HG03139 (cell line): ENCODE measurements at regions not wholly inside any gene's neighbourhood (a gene's known extent, or its start where the extent isn't known, plus 50 kb on each side); places are given as distances from the start of the nearest gene placed in this dataset.
"Not testable (repeated sequence)": the region's sequence is repeated elsewhere in the genome, so short reads cannot be mapped to it uniquely, and the experiment has no call there.

Experiments
- ATAC-seq: cut with Tn5 transposase; IDR thresholded peaks from one replicate; pipeline ENCODE4 v1.9.1; 2021; ENCODE audit not compliant: unreplicated experiment

DNA sequence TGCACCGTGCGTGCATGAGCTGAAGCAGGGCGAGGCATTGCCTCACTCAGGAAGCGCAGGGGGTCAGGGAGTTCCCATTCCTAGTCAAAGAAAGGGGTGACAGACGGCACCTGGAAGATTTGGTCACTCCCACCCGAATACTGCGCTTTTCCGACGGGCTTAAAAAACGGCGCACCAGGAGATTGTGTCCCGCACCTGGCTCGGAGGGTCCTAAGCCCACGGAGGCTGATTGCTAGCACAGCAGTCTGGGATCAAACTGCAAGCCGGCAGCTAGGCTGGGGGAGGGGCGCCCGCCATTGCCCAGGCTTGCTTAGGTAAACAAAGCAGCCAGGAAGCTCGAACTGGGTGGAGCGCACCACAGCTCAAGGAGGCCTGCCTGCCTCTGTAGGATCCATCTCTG, 85.6 kb upstream of the TSLP start:
- not testable (repeated sequence) for ATAC-seq

DNA sequence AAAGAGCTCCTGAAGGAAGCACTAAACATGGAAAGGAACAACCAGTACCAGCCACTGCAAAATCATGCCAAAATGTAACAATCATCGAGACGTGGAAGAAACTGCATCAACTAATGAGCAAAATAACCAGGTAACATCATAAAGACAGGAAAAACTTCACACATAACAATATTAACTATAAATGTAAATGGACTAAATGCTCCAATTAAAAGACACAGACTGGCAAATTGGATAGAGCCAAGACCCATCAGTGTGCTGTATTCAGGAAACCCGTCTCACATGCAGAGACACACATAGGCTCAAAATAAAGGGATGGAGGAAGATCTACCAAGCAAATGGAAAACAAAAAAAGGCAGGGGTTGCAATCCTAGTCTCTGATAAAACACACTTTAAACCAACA, 83.9 kb upstream of the TSLP start:
- ATAC-seq: not testable (repeated sequence)

DNA sequence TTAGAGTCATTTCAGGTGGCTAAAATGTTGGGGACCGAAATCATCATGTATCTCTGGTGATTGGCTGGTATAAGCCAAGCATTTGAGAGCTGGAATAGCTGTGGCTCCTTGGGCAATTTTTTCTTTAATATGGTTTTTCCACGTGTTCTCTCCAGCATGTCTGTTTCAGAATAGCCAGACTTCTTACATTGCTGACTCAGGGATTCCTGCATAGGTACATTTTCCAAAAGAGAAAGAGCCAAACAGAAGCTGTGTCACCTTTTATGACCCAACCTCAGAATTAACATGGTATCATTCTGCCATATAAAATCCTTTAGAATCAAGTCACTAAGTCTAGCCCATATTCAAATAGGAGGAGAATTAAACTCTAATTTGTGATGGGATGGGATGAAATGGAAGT, 74.8 kb upstream of the TSLP start:
- no peak for ATAC-seq

DNA sequence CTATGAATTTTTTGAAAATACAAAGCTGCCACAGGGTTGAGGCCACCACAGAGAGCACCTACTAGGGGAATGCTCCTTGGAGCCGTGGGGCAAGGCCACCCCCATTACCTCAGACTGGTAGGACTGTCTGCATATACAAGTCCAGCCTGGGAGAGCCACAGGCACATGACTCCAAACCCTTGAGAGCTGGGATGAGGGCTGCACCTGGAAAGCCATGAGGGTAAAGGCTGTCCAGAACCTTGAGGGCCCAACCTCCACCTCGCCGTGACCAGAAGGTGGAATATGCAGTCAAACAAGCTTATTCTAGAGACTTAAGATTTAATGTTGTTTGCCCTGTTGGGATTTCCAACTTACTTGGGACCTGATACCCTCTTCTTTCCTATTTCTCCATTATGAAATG, 69.5 kb upstream of the TSLP start:
- ATAC-seq: no peak

DNA sequence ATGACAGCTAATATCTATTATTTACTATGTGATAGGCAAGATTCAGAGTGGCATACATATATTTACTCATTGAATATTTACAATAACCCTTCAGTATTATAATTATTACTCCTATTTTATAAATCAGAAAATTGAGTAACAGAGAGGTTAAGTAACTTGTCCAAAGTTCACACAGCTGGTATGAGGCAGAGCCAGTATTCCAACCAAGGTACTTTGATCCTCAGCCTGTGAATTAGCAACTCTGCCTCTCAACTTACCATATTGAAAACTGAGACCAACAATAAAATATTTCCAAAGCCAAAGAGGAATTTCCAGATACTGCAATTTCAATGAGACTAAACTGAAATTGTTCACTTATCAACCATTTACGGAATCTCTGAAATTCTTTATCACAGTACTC, 67.9 kb upstream of the TSLP start:
- no peak for ATAC-seq

DNA sequence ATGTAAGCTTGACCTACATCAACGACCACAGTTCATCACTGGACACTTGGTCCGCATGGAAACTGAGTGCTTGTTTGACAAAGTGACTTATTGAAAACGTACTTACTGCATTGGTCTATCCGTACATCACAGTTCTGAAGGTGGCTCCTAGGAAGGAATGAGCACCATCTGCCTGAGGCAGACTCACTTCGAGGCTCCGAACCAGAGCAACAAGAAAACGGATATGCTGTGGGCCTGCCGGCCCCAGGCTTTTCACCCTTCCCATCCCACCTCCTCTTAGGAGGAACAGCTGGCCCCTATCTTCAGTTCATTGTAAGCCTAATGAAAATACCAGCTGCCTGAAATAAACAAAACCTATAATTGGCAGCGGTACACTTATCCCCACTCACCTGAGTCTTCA, 67.2 kb upstream of the TSLP start:
- no peak for ATAC-seq

DNA sequence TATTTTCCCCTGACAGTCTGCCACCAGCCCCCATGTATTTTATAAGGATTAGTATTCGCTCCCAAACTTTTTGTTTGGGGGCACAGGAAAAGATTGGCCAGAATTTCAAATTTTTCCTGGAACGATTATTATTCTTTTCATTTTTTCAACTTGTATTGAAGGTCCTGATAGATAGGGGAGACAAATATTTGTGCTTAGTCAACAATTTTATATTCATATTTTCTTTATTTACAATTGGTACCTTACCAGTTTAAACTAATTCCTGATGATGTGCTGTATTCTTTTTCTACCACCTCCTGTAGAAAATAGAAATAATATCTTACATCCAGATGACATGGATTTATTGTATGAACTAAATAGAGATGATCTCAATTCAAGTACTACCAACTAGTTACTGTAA, 60.7 kb upstream of the TSLP start:
- ATAC-seq: no peak

DNA sequence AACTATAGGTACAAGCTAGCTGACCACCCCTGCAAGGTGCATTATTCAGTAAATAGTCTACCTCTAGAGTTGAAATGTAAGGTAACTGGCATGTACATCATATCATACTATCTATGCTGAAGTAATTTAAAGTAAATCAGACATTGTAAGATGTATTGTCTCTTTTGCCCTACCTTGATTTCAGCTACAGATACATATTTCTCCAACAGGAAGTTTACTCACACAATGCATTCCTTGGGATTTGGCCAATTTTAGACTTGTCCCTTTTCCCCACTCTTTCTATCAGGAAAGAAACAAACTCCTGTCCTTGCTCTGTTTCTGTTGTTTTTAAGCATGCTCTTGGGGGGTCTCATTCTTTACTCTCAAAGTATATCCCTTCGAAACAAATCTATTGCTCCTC, 58.5 kb upstream of the TSLP start:
- no peak for ATAC-seq

DNA sequence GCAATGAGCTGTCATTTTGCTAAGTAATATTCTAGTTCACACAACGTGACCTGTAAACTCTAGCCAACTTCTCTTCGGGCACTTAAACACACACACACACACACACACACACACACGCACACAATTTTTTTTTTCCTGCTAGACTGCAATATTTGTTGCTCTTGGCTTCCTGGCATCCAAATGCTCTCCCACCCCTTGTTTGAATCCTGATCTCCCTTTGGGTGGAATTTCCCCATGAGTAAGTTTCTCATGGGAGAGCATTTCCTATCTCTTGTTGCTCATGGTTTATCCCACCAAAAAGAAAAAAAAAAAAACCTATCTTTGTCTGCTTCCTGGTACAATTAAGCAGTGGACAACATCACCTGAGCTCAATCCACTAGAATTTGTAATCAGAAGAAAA, 54.7 kb upstream of the TSLP start:
- ATAC-seq: no peak

DNA sequence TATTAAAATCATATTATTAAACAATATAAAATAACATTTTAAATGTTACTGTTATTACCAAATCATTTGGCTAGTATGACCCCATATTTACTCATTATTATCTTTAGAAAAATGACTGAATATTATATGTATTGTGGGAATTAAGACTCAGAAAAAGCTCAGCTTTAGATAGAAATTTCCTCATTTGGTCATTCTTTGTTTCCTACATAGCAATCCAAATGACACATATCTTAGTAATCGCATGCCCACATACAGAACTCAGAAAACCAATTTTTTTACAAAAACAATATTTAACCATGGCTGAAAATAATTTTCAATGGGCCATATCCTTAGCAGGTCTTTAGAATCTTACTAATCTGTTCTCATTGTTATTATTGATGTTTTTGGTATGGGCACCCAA, 53.8 kb upstream of the TSLP start:
- no peak for ATAC-seq
